Stomach (tissue), 4 donors: ENCODE measurements at regions not wholly inside any gene's neighbourhood (a gene's known extent, or its start where the extent isn't known, plus 50 kb on each side); places are given as distances from the start of the nearest gene placed in this dataset.

Experiments
- CTCF ChIP-seq, 7 experiments: fragments of 450-650 bp in 4 of 7; fragments of 200-600 bp in 3 of 7; sonication (generic) in 3 of 7; IDR thresholded peaks; one replicate each; pipeline ENCODE4 v1.5.1; 2016 to 2019; ENCODE audit warnings: antibody characterized with exemption in 7 of 7, control low read depth in 2 of 7, mild to moderate bottlenecking in 1 of 7
- EP300 ChIP-seq: sonication (generic); formaldehyde crosslinking; IDR thresholded peaks from one replicate; pipeline ENCODE4 v1.6.1; 2017; ENCODE audit warnings: antibody characterized with exemption
- POLR2A ChIP-seq, 4 donors: fragments of 450-650 bp; IDR thresholded peaks; one replicate each; pipeline ENCODE4 v1.6.1; 2016; ENCODE audit warnings: antibody characterized with exemption in 4 of 4, control low read depth in 2 of 4, mild to moderate bottlenecking in 1 of 4, moderate library complexity in 1 of 4
- POLR2AphosphoS5 ChIP-seq, 3 donors: sonication (generic); formaldehyde crosslinking; IDR thresholded peaks; one replicate each; pipeline ENCODE4 v1.6.1; 2016; ENCODE audit warnings: antibody characterized with exemption in 3 of 3

GRCh38 chr1:29682171-29682918 lies 446.0 kb downstream of the PTPRU start:
- TF ChIP-seq POLR2A (IDR thresholded peaks at IDR 0.05) = no peak
- no peak for TF ChIP-seq CTCF (IDR thresholded peaks at IDR 0.05)
- TF ChIP-seq POLR2AphosphoS5 (IDR thresholded peaks at IDR 0.05) = no peak
- no peak for TF ChIP-seq EP300
